Stimulated activated naive CD4-positive, alpha-beta T cell (primary cell): ENCODE measurements at regions not wholly inside any gene's neighbourhood (a gene's known extent, or its start where the extent isn't known, plus 50 kb on each side); places are given as distances from the start of the nearest gene placed in this dataset.

Source experiments
- DNase-seq, 6 experiments: peaks; one replicate each; lab custom pipeline; 2025; lab: John Stamatoyannopoulos, UW

GRCh38 chr5:54645882-54646355, 128.4 kb downstream of the SNX18 start:
- DNase-seq, result peak in 1 of 6 experiments; percentile 34

DNA sequence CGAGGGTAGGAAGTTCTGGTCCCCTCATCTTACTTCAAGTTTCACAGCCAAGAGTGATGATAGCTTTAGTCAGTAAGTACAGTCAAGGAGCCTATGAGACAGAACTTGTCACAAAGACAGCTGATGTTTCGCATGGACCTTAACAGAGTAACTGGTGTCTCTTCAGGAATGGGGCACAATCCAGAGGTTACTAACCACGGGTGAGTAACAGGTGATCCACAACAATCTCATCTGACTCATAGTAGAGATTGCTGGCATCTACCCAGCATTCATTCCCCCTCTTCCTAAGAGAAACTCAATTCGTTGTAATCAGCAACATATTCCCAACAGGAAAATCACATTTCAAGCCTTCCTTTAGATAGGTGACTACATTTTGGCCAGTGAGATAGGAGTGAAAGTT, 126.7 kb downstream of the SNX18 start:
- no peak for DNase-seq

- DNase-seq, result no peak
These were observed 126.1 kb downstream of the SNX18 start for GRCh38 chr5:54643685-54644106.

DNA sequence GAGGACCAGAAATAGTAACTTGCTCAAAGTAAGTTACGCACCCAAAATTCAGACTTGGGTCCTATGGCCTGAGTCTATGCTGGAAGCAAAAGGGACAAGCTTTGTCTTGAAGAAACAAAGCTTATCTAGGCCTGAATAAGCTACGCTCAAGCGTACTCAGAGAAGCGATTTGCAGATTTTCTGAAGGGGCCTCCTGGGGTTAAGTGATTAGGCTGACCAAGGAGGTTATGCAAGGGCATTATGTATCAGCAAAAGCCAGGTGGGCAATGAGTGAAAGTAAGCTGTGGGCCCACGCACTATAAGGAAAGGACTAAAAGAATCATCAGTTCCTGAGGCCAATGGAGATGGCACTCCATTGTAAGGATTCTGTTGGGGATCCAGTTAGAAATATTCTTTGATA, 122.1 kb downstream of the SNX18 start:
- no peak for DNase-seq

DNA sequence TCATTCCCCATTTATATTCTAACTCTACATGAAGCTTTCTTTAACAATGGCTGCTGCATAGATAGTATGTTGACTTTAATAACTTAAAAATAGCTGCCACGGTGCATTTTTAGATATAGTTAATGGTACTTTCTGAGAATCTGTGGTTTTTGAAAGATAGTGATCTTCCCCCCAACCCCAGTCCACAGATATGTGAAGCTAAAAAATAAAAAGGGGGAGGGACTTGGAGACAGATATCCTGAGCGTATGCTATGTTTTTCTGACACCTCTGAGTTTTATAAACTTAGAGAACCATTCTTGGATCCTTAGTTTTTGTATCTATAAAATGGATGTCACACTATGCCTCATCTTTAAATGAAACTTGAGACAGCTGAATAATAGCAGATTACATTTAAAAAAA, 120.5 kb downstream of the SNX18 start:
- DNase-seq, result peak in 1 of 6 experiments; percentile 22

- DNase-seq, result no peak
These were observed 120.1 kb downstream of the SNX18 start for GRCh38 chr5:54637654-54638053.

- DNase-seq, result no peak
These were observed 116.5 kb downstream of the SNX18 start for GRCh38 chr5:54634089-54634488.

- no peak for DNase-seq
These were observed 114.7 kb downstream of the SNX18 start for GRCh38 chr5:54632131-54632701.

GRCh38 chr5:54630738-54631359, 113.3 kb downstream of the SNX18 start:
- DNase-seq, result no peak

GRCh38 chr5:54629115-54629514, 111.6 kb downstream of the SNX18 start:
- DNase-seq, result no peak

DNA sequence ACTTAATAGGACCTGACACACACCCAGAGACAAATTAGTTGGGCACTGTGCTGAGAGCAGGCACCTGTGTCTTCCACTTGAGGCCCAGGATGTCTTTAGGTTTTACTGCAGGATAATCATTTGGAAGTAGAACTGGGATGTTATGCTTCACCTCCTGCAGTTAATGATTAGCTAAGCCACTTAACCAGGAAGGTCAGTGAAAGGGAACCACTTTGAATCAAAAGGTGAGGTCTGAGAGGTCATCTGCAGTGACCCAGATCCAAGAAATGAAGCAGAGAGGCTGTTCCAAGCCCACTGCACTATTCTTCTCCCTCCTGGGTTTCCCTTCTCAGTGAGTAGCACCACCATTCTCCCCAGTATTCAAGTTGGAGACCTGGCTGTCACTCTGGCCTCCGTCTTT, 110.5 kb downstream of the SNX18 start:
- DNase-seq, result no peak

GRCh38 chr5:54626407-54626806, 108.8 kb downstream of the SNX18 start:
- no peak for DNase-seq

DNA sequence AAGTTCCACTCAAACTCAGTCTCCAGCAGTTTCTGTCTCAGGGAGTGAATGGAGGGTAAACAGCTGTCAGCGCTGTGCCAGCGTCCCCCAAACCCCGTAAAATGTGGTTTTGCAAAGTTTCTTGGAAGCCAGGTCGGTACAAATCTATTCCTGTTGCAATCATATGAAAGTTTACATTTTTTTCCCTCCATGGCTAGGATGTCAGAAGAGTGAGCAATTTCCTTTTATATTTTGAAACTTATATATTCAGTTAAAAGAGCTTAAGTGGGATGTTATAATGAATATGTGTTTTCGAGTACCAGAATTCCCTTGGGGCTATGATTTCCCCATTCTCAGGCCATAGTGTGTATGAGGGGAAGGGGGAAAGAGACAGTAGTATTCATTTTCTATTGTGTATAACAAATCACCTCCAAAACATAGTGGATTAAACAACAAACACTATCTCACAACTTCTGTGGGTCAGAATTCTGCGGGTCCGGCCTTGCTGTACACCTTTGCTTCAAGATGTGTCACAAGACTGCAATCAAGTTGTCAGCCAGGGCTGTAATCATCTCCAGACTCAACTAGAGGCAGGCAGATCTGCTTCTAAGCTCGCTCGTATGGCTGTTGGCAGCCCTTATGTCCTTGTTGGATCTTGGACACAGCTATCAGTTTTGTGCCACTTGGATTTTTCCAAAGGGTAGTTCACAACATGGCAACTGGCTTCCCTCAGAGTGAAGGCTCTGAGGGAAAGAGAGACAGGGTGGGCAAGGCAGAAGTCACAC, 107.4 kb downstream of the SNX18 start:
- no peak for DNase-seq

GRCh38 chr5:54621709-54622108, 104.2 kb downstream of the SNX18 start:
- DNase-seq, result no peak

- no peak for DNase-seq
These were observed 103.5 kb downstream of the SNX18 start for GRCh38 chr5:54621048-54621447.

DNA sequence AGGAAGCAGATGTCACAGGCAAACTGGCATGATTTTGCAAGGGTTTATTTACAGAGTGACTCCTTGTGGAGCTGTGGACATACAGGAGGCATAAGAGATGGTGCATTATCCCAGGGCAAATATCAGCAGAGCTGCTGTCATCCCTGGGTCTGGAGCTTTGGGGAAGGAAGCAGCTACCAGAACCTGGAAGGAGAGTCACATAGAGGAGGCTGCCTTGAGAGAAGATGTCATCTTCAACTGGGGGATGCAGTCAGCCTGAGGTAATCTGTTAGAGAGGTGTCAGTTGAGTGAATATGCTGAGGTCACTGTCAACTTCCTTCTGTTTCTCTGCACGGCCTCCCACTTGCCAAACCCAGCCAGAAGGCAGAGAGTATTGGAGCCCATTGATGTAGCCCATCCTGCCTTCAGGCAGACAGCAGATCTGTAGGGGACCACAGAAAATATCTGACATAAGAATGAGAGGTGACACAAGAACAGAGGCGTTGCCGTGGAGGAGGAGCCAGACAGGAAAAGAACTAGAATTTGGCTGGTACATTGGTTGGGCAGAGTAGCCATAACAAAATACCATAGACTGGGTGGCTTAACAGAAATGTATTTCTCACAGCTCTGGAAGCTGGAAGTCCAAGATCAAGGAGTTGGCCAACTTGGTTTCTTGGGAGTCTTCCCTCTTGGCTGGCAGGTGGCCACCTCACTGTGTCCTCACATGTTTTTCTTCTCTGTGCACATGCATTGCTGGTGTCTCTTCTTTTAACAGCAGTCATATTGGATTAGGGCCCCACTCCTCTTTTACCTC, 102.8 kb downstream of the SNX18 start:
- no peak for DNase-seq

- DNase-seq, result no peak
These were observed 102.2 kb downstream of the SNX18 start for GRCh38 chr5:54619731-54620130.

- DNase-seq, result no peak
These were observed 99.1 kb downstream of the SNX18 start for GRCh38 chr5:54616518-54617220.

DNA sequence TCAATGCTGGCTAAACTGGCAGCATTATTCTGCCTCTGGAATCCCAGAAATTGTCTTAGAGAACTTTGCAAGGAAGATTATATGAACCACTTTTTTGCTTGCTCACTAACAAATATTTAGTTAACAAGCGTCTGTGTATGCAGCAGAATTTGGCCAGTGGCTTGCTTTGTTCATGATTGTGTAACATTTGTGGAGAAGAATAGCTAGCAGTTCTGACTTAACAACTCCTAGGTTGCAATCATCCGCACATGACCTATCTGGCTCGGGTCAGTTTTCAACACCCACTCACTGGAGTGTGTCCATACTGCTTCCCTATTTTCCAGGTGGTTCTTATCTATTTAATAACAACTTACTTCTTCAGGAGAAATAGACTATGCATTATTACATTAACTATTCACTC, 98.5 kb downstream of the SNX18 start:
- DNase-seq, result no peak

GRCh38 chr5:54615381-54615780, 97.8 kb downstream of the SNX18 start:
- no peak for DNase-seq

- DNase-seq, result no peak
These were observed 95.2 kb downstream of the SNX18 start for GRCh38 chr5:54612711-54613110.
